WTC11 (cell line): ENCODE measurements at regions not wholly inside any gene's neighbourhood (a gene's known extent, or its start where the extent isn't known, plus 50 kb on each side); places are given as distances from the start of the nearest gene placed in this dataset.
"Not testable (repeated sequence)": the region's sequence is repeated elsewhere in the genome, so short reads cannot be mapped to it uniquely, and the experiment has no call there.

ENCODE experiments used
- ATAC-seq: fragments of 200-7000 bp; cut with Tn5 transposase; 2 replicates; pipeline ENCODE4 v1.10.0; 2021; ENCODE audit warnings: mild to moderate bottlenecking, moderate library complexity
- CTCF ChIA-PET: fragments of 300-600 bp; sonication (Branson Sonifier 250); formaldehyde crosslinking; loops from one replicate; lab custom pipeline; 2021; ENCODE audit warnings: antibody characterized with exemption; lab: Charles Lee
- POLR2A ChIA-PET: fragments of 350-600 bp; sonication (Branson Sonifier 250); formaldehyde crosslinking; loops from one replicate; lab custom pipeline; 2021; ENCODE audit warnings: antibody characterized with exemption; lab: Charles Lee
- DNase-seq: peaks from one replicate; pipeline ENCODE4 v3.0.0; 2021; ENCODE audit warnings: low spot score
- H3K27ac Mint-ChIP-seq: 2 replicates; pipeline ENCODE4 v1.8.0; 2021; ENCODE audit warnings: mixed read lengths
- H3K27me3 Mint-ChIP-seq: 2 replicates; pipeline ENCODE4 v1.8.0; 2021; ENCODE audit warnings: low read depth, mild to moderate bottlenecking, moderate library complexity, mixed read lengths
- H3K36me3 Mint-ChIP-seq: 2 replicates; pipeline ENCODE4 v1.8.0; 2021; ENCODE audit warnings: mixed read lengths
- H3K4me1 Mint-ChIP-seq: 2 replicates; pipeline ENCODE4 v1.8.0; 2022; ENCODE audit warnings: mixed read lengths
- H3K4me3 Mint-ChIP-seq: 2 replicates; pipeline ENCODE4 v1.8.0; 2021; ENCODE audit warnings: mild to moderate bottlenecking, moderate library complexity, mixed read lengths
- H3K9me3 Mint-ChIP-seq: 2 replicates; pipeline ENCODE4 v1.8.0; 2021; ENCODE audit warnings: mixed read lengths

- H3K4me1 Mint-ChIP-seq, POLR2A ChIA-PET, ATAC-seq, H3K4me3 Mint-ChIP-seq, H3K27ac Mint-ChIP-seq, DNase-seq, CTCF ChIA-PET: not testable (repeated sequence)
- peaks cover 10% of the 10 kb centered on the region; the same call in 1 of the 2 replicates for H3K27me3 Mint-ChIP-seq
- H3K9me3 Mint-ChIP-seq: peaks cover 30% of the 10 kb centered on the region
- H3K36me3 Mint-ChIP-seq: peaks cover 23% of the 10 kb centered on the region
Observed at GRCh38 chr20:30309938-30310337, 947.5 kb upstream of the DEFB115 start.

DNA sequence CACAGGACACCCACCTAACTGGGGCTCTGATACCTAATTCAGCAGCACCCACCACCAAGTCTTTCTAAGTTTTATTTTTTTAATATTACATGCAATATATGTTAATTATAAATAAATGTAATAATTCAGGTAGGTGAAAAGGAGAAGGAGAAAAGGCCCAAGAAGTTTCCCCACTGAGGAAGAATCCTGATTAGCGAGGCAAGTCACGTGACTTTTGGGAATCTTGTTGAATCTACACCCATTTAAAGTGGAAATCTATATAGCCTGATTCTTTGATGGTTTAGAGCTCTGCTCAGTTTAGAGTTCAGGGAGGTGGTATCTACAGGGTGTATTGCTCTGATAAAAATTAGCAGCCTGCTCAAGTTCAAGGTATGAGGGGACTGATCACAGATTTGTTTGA, 947.1 kb upstream of the DEFB115 start:
- CTCF ChIA-PET, H3K4me3 Mint-ChIP-seq, H3K4me1 Mint-ChIP-seq, DNase-seq, POLR2A ChIA-PET, ATAC-seq, H3K27ac Mint-ChIP-seq: not testable (repeated sequence)
- Mint-ChIP-seq H3K36me3 (peaks cover 24% of the 10 kb centered on the region), H3K27me3 (peaks cover 10% of the 10 kb centered on the region; the same call in 1 of the 2 replicates), H3K9me3 (peaks cover 30% of the 10 kb centered on the region)

DNA sequence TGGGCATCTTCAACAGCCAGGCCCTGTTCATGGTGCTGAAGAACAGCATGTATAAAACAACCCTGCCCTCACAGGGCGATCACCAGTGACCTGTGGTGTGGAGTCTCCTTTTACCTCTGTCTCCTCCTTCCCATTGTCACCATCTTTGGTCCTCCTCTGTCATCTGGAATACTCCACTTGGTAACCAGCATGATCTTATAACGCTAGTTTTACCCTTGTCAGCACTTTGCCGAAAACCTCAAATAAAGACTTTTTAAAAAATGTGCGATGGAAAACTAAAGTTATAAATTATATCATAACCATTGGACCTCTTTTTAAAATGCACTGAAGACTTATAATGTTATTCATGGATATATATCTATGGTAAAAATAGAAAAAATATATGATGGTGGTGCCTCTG, 945.2 kb upstream of the DEFB115 start:
- H3K9me3 Mint-ChIP-seq: peaks cover 26% of the 10 kb centered on the region
- POLR2A ChIA-PET, H3K4me1 Mint-ChIP-seq, H3K4me3 Mint-ChIP-seq, H3K27ac Mint-ChIP-seq, ATAC-seq, CTCF ChIA-PET, DNase-seq: not testable (repeated sequence)
- H3K27me3 Mint-ChIP-seq: peaks cover 17% of the 10 kb centered on the region
- peaks cover 24% of the 10 kb centered on the region for H3K36me3 Mint-ChIP-seq

GRCh38 chr20:30313660-30314059, 943.8 kb upstream of the DEFB115 start:
- H3K27ac Mint-ChIP-seq, CTCF ChIA-PET, H3K4me1 Mint-ChIP-seq, POLR2A ChIA-PET, H3K4me3 Mint-ChIP-seq, DNase-seq, ATAC-seq: not testable (repeated sequence)
- H3K9me3 Mint-ChIP-seq: peaks cover 30% of the 10 kb centered on the region
- H3K27me3 Mint-ChIP-seq: peaks cover 23% of the 10 kb centered on the region
- peaks cover 25% of the 10 kb centered on the region for H3K36me3 Mint-ChIP-seq

DNA sequence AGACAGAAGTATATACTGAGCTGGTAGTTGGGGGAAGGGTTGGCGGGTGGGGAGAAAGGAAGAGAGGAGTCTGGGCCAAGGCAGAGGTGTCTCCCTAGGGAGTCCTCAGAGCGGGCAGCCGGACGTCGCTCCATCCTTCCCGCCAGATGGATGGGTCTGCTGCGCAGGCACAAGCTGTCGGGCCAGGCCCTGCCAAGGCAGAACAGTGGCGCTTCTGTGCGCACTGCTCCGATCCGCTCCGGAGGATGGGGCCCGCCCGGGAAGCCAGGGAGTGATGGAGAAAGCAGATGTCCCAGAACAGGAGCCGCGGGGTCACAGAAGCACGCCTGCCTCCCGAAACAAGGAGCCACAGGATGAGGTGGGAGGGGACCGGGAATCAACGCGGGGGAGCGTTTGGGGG, 941.4 kb upstream of the DEFB115 start:
- ATAC-seq, H3K27ac Mint-ChIP-seq, CTCF ChIA-PET, POLR2A ChIA-PET, H3K4me1 Mint-ChIP-seq, DNase-seq: not testable (repeated sequence)
- peaks cover 32% of the 10 kb centered on the region for H3K36me3 Mint-ChIP-seq
- H3K27me3 Mint-ChIP-seq: peaks cover 20% of the 10 kb centered on the region
- H3K9me3 Mint-ChIP-seq: peaks cover 22% of the 10 kb centered on the region
- peak overlapping the region; percentile 52 for H3K4me3 Mint-ChIP-seq

GRCh38 chr20:30316532-30317299, 940.7 kb upstream of the DEFB115 start:
- Mint-ChIP-seq H3K4me3 (0 out of 2 replicates have a peak overlapping the region, but pooled peaks have one; percentile 52), H3K27me3 (peaks cover 20% of the 10 kb centered on the region), H3K9me3 (peaks cover 24% of the 10 kb centered on the region), H3K36me3 (peaks cover 33% of the 10 kb centered on the region)
- POLR2A ChIA-PET, ATAC-seq, H3K4me1 Mint-ChIP-seq, DNase-seq, H3K27ac Mint-ChIP-seq, CTCF ChIA-PET: not testable (repeated sequence)

GRCh38 chr20:30333744-30334143, 923.7 kb upstream of the DEFB115 start:
- H3K27ac Mint-ChIP-seq, DNase-seq, H3K4me3 Mint-ChIP-seq, POLR2A ChIA-PET, CTCF ChIA-PET, H3K4me1 Mint-ChIP-seq, ATAC-seq: not testable (repeated sequence)
- peaks cover 11% of the 10 kb centered on the region for H3K27me3 Mint-ChIP-seq
- peaks cover 51% of the 10 kb centered on the region for H3K9me3 Mint-ChIP-seq
- peaks cover 25% of the 10 kb centered on the region for H3K36me3 Mint-ChIP-seq

DNA sequence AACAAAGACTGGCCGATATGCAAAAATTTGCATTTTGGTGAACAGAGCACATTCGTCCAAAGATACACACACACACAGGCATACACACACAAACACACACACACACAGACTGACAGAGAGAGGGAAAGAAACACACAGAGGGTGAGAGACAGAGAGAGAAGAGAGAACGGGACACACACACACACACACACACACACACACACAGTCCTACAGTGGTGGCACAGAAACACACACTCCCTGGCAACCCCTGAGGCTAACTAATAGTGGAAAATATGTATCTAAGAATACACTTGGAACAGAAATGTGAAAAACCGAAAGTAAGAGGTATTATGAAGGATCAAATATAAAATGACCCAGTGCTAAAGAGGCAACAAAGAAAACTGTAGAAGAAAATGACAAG, 919.9 kb upstream of the DEFB115 start:
- H3K9me3 Mint-ChIP-seq: peaks cover 45% of the 10 kb centered on the region
- POLR2A ChIA-PET, H3K27me3 Mint-ChIP-seq, CTCF ChIA-PET, H3K4me3 Mint-ChIP-seq, H3K4me1 Mint-ChIP-seq, DNase-seq, ATAC-seq, H3K27ac Mint-ChIP-seq: not testable (repeated sequence)
- peaks cover 15% of the 10 kb centered on the region for H3K36me3 Mint-ChIP-seq

- DNase-seq, H3K4me1 Mint-ChIP-seq, ATAC-seq, H3K27me3 Mint-ChIP-seq, POLR2A ChIA-PET, H3K27ac Mint-ChIP-seq, H3K4me3 Mint-ChIP-seq, CTCF ChIA-PET: not testable (repeated sequence)
- Mint-ChIP-seq H3K36me3 (peaks cover 12% of the 10 kb centered on the region), H3K9me3 (peaks cover 60% of the 10 kb centered on the region)
Observed at GRCh38 chr20:30348932-30349331, 908.5 kb upstream of the DEFB115 start.
